GM06990 (cell line): ENCODE measurements at regions not wholly inside any gene's neighbourhood (a gene's known extent, or its start where the extent isn't known, plus 50 kb on each side); places are given as distances from the start of the nearest gene placed in this dataset.
"Not testable (repeated sequence)": the region's sequence is repeated elsewhere in the genome, so short reads cannot be mapped to it uniquely, and the experiment has no call there.

Source experiments
- DNase-seq: peaks from one replicate; pipeline ENCODE4 v3.0.0-alpha.2; 2011; ENCODE audit not compliant: insufficient read length; ENCODE audit errors: extremely low read depth
- H3K27me3 ChIP-seq: replicated peaks from 2 replicates; pipeline ENCODE4 v1.6.0; 2011; ENCODE audit warnings: low read length; ENCODE audit not compliant: control insufficient read depth, insufficient read depth
- H3K36me3 ChIP-seq: 2 replicates; pipeline ENCODE4 v1.5.1; 2011; ENCODE audit warnings: low read length; ENCODE audit not compliant: control insufficient read depth, insufficient read depth
- H3K4me3 ChIP-seq: replicated peaks from 2 replicates; pipeline ENCODE4 v1.5.1; 2011; ENCODE audit warnings: low read depth, mild to moderate bottlenecking, control low read depth, low read length
- CTCF ChIP-seq: IDR thresholded peaks from 2 replicates; pipeline ENCODE4 v1.5.1; 2011; ENCODE audit warnings: low read length, control low read depth, mild to moderate bottlenecking, inconsistent platforms; ENCODE audit not compliant: insufficient read depth, poor library complexity, severe bottlenecking

GRCh38 chr14:53406519-53406918, 253.4 kb upstream of the DDHD1 start:
- TF ChIP-seq CTCF = no peak
- Histone ChIP-seq H3K4me3 (no peak overlapping the region), H3K27me3 (no peaks in the 10 kb centered on the region; the same call in 1 of the 2 replicates), H3K36me3 (no peaks in the 10 kb centered on the region)
- no peak for DNase-seq

GRCh38 chr14:53401646-53402045, 248.5 kb upstream of the DDHD1 start:
- DNase-seq = no peak
- H3K27me3 ChIP-seq = no peaks in the 10 kb centered on the region
- no peak overlapping the region for H3K4me3 ChIP-seq
- no peaks in the 10 kb centered on the region for H3K36me3 ChIP-seq
- no peak for TF ChIP-seq CTCF

- peak; percentile 26 for TF ChIP-seq CTCF
- DNase-seq = no peak
These were observed 245.9 kb upstream of the DDHD1 start for GRCh38 chr14:53399057-53399456.

GRCh38 chr14:53398616-53399015, 245.5 kb upstream of the DDHD1 start:
- Histone ChIP-seq H3K27me3 (no peaks in the 10 kb centered on the region), H3K36me3 (no peaks in the 10 kb centered on the region)

More at GRCh38 chr14:53399057-53399456, 245.9 kb upstream of the DDHD1 start:
- Histone ChIP-seq H3K36me3 (no peaks in the 10 kb centered on the region), H3K27me3 (no peaks in the 10 kb centered on the region), H3K4me3 (no peak overlapping the region)

GRCh38 chr14:53395267-53395666, 242.1 kb upstream of the DDHD1 start:
- not testable (repeated sequence) for H3K36me3 ChIP-seq, DNase-seq, H3K4me3 ChIP-seq, H3K27me3 ChIP-seq

More at GRCh38 chr14:53398616-53399015, 245.5 kb upstream of the DDHD1 start:
- no peak overlapping the region for H3K4me3 ChIP-seq
- DNase-seq = no peak
- TF ChIP-seq CTCF = no peak

- no peak for TF ChIP-seq CTCF
- Histone ChIP-seq H3K4me3 (no peak overlapping the region), H3K27me3 (no peaks in the 10 kb centered on the region), H3K36me3 (no peaks in the 10 kb centered on the region)
- no peak for DNase-seq
These were observed 238.6 kb upstream of the DDHD1 start for GRCh38 chr14:53391631-53392285.
